KMS-11 (cell line): ENCODE measurements at regions not wholly inside any gene's neighbourhood (a gene's known extent, or its start where the extent isn't known, plus 50 kb on each side); places are given as distances from the start of the nearest gene placed in this dataset.

Source experiments
- H2AFZ ChIP-seq: fragments of 200-600 bp; sonication (generic); 2 replicates; pipeline ENCODE4 v1.6.1; 2016; ENCODE audit warnings: antibody characterized with exemption, mixed run types, low read depth
- H3K27ac ChIP-seq: fragments of 200-600 bp; sonication (generic); 2 replicates; pipeline ENCODE4 v1.6.1; 2016; ENCODE audit warnings: mild to moderate bottlenecking, mixed run types
- H3K27me3 ChIP-seq: fragments of 200-600 bp; sonication (generic); 2 replicates; pipeline ENCODE4 v1.6.1; 2017; ENCODE audit warnings: mild to moderate bottlenecking, low read depth, mixed run types, moderate library complexity; ENCODE audit not compliant: insufficient read depth
- H3K36me3 ChIP-seq: fragments of 200-600 bp; sonication (generic); 2 replicates; pipeline ENCODE4 v1.6.1; 2017; ENCODE audit warnings: mild to moderate bottlenecking, mixed run types; ENCODE audit not compliant: insufficient read depth
- H3K4me1 ChIP-seq: fragments of 200-600 bp; sonication (generic); 2 replicates; pipeline ENCODE4 v1.6.1; 2016; ENCODE audit warnings: mild to moderate bottlenecking, low read depth, mixed run types; ENCODE audit not compliant: poor library complexity, severe bottlenecking
- H3K4me2 ChIP-seq: fragments of 200-600 bp; sonication (generic); 2 replicates; pipeline ENCODE4 v1.7.0; 2016; ENCODE audit warnings: mild to moderate bottlenecking, mixed run types
- H3K4me3 ChIP-seq: fragments of 200-600 bp; sonication (generic); IDR thresholded peaks from 2 replicates; pipeline ENCODE4 v1.6.1; 2017; ENCODE audit warnings: low read depth, low read length, mixed read lengths; ENCODE audit not compliant: insufficient read depth
- H3K79me2 ChIP-seq: fragments of 200-600 bp; sonication (generic); 2 replicates; pipeline ENCODE4 v1.6.1; 2016; ENCODE audit warnings: low read depth, mixed run types; ENCODE audit not compliant: insufficient read depth
- H3K9ac ChIP-seq: fragments of 200-600 bp; sonication (generic); 2 replicates; pipeline ENCODE4 v1.6.1; 2016; ENCODE audit warnings: mild to moderate bottlenecking, mixed run types
- H4K20me1 ChIP-seq: fragments of 200-600 bp; sonication (generic); 2 replicates; pipeline ENCODE4 v1.6.1; 2016; ENCODE audit warnings: mild to moderate bottlenecking, mixed run types; ENCODE audit not compliant: insufficient read depth
- CTCF ChIP-seq: fragments of 200-600 bp; sonication (generic); conservative IDR thresholded peaks from 2 replicates; pipeline ENCODE4 v1.6.1; 2017; ENCODE audit warnings: low read depth, mild to moderate bottlenecking, antibody characterized with exemption, low read length, moderate library complexity, mixed read lengths

GRCh38 chr13:44026194-44026593 lies 146.5 kb downstream of the LACC1 start:
- Histone ChIP-seq H3K79me2 (no peaks in the 10 kb centered on the region), H3K4me1 (no peaks in the 10 kb centered on the region), H4K20me1 (no peaks in the 10 kb centered on the region), H2AFZ (no peak overlapping the region), H3K36me3 (no peaks in the 10 kb centered on the region), H3K9ac (no peak overlapping the region), H3K4me2 (no peak overlapping the region), H3K27ac (no peak overlapping the region), H3K27me3 (no peaks in the 10 kb centered on the region), H3K4me3 (no peak overlapping the region)
- TF ChIP-seq CTCF = no peak

GRCh38 chr13:44028734-44029133 lies 149.0 kb downstream of the LACC1 start:
- no peaks in the 10 kb centered on the region for H3K4me1 ChIP-seq
- H3K9ac ChIP-seq = no peak overlapping the region
- no peak overlapping the region for H3K4me2 ChIP-seq
- H3K27me3 ChIP-seq = no peaks in the 10 kb centered on the region
- H3K27ac ChIP-seq = no peak overlapping the region
- H3K36me3 ChIP-seq = no peaks in the 10 kb centered on the region
- no peaks in the 10 kb centered on the region for H4K20me1 ChIP-seq
- H3K79me2 ChIP-seq = no peaks in the 10 kb centered on the region
- H3K4me3 ChIP-seq = no peak overlapping the region
- TF ChIP-seq CTCF = no peak
- H2AFZ ChIP-seq = no peak overlapping the region

- Histone ChIP-seq H4K20me1 (no peaks in the 10 kb centered on the region), H3K4me3 (no peak overlapping the region), H2AFZ (no peak overlapping the region), H3K27ac (no peak overlapping the region), H3K9ac (no peak overlapping the region), H3K36me3 (no peaks in the 10 kb centered on the region), H3K79me2 (no peaks in the 10 kb centered on the region), H3K27me3 (no peaks in the 10 kb centered on the region), H3K4me1 (no peaks in the 10 kb centered on the region), H3K4me2 (no peak overlapping the region)
- no peak for TF ChIP-seq CTCF
Measured at GRCh38 chr13:44030615-44031014, 150.9 kb downstream of the LACC1 start.

DNA sequence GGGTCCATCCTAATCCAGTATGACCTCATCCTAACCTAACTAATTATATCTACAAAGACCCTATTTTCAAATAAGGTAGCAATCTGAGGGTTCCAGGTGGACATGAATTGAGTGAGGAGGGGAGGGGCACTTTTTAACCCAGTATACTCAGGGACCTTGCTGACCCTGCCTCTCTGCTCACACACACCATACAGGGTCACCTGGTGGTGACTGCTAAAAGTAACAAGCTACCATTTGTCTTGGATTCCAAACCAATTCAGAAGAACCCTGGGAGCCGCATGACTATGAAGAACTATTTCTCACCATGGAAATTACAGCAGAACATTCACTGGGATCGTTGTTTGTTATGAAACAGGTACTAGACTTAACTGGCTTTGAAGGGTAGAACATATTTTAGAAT lies 151.9 kb downstream of the LACC1 start:
- Histone ChIP-seq H3K27ac (no peak overlapping the region), H3K4me2 (no peak overlapping the region), H3K9ac (no peak overlapping the region), H3K27me3 (no peaks in the 10 kb centered on the region), H3K4me3 (no peak overlapping the region), H3K4me1 (no peaks in the 10 kb centered on the region), H3K36me3 (no peaks in the 10 kb centered on the region), H4K20me1 (no peaks in the 10 kb centered on the region), H2AFZ (no peak overlapping the region), H3K79me2 (no peaks in the 10 kb centered on the region)
- no peak for TF ChIP-seq CTCF

DNA sequence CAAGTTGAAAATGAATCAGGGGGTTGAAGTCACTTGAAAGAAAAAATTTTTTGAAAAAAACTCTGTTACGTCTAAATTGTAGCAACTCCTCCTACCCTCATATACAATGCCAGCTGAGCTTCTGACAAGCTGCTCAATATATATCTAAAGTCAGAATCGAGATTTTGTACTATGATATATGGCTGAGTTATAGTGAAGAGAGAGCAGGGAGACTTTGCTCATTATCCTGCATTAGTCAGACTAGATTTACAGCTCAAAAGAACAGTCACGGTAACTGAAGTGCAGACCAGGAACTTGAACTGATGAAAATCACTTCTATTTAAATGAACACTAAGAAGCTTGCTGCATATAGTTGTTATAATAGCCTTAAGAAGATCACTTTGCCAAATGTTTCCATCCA lies 153.1 kb downstream of the LACC1 start:
- Histone ChIP-seq H3K4me3 (no peak overlapping the region), H3K27ac (no peak overlapping the region), H3K36me3 (no peaks in the 10 kb centered on the region), H3K9ac (no peak overlapping the region), H3K27me3 (no peaks in the 10 kb centered on the region), H2AFZ (no peak overlapping the region), H3K4me1 (no peaks in the 10 kb centered on the region), H3K4me2 (no peak overlapping the region), H3K79me2 (no peaks in the 10 kb centered on the region), H4K20me1 (no peaks in the 10 kb centered on the region)
- no peak for TF ChIP-seq CTCF
